ENCODE measurements at regions not wholly inside any gene's neighbourhood (a gene's known extent, or its start where the extent isn't known, plus 50 kb on each side); places are given as distances from the start of the nearest gene placed in this dataset.

DNA sequence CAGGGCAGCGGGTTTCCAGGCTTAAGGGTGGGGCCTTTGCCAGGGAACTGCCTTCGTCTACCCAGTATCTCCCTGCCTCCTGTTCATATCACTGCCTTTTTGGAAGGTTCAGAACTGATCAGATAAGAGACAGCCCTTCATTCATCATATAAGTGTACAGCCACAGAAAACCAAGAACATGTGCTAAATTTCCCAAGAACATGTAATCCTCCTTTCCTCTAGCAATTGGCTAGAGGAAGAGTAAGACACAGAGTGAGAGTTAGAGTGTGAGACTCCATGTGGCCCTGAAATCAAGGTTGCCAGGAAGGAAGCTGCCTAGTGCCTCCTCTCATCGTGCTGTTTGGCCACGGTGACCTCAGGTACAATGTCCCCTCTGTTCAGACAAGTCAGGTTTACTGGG lies 770.9 kb downstream of the TNS3 start:
- DNase-seq (ENCODE audit: low spot score) = no peak

DNA sequence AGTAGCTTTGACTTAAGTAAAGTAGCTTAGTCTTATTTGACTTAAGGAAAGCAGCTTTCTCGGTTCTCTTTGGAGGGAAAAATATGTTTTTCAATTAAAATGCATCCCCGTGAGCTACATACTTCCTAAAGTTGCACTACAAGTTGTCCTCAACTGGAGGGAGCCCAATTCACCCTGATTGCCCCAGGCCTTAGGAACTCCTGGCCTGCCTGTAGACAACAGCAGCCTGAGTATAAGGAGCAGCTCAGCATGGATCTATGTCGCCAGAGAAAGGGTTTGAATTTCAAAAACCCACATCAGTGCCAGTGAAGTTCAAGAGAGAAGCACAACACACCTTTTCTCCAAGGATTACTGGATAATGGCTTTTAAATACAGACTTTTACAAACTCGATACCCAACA lies 772.0 kb downstream of the TNS3 start:
- no peak for DNase-seq (ENCODE audit: low spot score)

- no peak for DNase-seq (ENCODE audit: low spot score)
Measured at GRCh38 chr7:46806856-46807255, 775.1 kb downstream of the TNS3 start.

- no peak for DNase-seq (ENCODE audit: low spot score)
Measured at GRCh38 chr7:46802479-46802878, 779.4 kb downstream of the TNS3 start.

- DNase-seq (ENCODE audit: low spot score) = peak; percentile 22
Measured at GRCh38 chr7:46791188-46791587, 790.7 kb downstream of the TNS3 start.

DNA sequence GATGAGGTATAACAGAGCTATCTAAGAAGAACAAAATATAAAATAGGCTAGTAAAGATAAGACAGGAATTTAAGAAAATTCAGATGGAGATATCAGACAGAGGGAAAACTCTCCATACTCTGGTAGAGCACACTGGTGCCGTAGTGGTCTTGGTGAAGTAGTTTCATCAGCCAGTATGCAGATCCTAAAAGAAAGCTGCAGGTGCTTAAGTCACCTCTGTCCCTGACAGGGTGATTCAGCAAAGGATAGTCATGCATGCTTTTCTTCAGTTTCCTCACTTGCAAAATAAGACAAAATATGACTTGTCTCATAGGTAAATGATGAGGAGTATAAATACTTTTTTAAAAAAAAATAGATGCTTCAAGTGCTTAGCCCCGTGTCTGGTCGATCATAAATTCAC lies 794.9 kb downstream of the TNS3 start:
- no peak for DNase-seq (ENCODE audit: low spot score)

DNA sequence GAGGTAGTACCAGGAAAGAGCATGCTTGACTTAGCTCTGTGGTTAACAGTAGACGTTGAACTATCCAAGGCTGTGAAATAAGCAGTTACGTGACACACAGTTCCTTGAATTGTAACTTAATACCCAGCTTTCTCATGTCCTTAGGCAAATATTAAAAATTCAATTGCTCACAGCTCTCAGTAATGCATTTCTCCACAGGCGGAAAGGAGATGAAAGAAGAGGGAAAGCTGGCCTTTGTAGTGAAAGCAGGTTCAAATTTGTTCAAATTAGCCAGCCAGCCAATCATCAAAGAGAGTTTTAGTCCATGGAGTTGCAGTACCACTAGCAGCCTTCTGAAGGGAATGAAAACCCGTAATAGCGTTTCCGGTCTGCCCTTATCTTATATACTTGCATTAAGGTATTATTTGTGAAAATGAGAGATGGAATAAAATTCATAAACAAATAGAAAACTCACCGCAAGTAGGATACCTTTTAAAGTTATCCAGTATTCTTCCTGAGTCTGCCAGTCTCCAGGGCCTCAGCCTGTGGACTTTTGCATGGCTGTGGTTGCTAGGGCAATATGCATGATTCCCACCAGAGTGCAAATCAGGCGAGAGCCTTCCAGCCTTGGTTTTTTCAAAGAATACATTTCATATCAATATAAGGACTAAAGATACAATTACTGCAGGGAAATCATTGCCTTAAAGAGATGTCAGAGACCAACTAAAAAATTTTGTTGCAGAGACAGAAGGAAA lies 795.5 kb downstream of the TNS3 start:
- DNase-seq (ENCODE audit: low spot score) = peak; percentile 46

DNA sequence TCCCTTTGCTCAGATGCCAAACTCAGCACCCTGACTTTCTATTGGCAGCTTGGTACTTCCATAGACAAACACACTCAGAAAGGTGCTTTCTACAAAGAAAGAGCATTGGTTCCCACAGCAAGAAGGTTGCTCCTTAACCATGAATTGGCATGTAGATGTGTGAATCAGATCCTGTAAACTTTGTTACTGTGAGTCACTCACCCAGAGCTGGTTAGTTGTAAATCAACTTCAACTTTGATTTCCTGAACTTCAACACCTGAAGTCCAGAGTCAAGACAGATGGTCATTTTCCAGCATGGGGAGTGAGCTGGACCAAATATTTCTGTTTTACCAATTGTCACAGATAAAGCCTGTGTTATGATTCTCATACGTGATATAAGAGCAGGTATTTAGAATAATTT lies 797.2 kb downstream of the TNS3 start:
- no peak for DNase-seq (ENCODE audit: low spot score)

GRCh38 chr7:46781901-46782439 lies 799.9 kb downstream of the TNS3 start:
- no peak for DNase-seq (ENCODE audit: low spot score)

DNA sequence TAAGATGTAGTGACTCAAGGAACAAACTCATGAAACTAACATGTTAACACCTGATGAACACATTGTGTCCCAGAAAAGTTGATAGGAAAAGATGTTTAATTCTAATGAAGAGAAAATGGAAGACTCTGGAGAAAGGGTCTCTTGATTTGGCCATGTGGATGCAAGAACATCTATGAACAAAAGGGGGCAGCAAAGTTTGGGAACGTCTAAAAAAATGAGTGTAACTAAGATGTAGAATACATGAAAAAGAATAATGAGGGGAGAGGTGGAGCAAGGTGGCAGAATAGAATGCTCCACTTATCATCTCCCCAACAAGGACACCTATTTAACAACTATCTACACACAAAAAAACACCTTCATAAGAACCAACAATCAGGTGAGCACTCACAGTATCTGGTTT lies 805.1 kb downstream of the TNS3 start:
- no peak for DNase-seq (ENCODE audit: low spot score)

GRCh38 chr7:46775776-46776175 lies 806.1 kb downstream of the TNS3 start:
- DNase-seq (ENCODE audit: low spot score) = no peak

DNA sequence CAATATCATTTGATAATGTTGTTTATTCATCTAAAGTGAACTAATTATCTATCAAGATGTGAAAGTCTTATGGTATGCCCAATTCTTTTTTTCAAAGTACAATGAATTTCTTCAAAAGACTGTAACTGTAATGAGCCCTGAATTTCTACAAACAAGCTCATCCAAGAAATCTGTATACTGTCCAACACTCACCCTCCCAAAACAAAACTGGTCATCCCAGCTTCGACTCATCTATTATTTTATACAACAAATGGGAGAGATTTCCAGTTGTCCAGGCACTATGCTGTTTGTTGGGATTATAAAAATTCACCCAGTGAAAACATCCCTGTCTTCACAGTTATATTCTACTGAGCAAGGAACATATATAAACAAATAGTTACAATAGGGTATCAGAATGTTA lies 806.9 kb downstream of the TNS3 start:
- no peak for DNase-seq (ENCODE audit: low spot score)

DNA sequence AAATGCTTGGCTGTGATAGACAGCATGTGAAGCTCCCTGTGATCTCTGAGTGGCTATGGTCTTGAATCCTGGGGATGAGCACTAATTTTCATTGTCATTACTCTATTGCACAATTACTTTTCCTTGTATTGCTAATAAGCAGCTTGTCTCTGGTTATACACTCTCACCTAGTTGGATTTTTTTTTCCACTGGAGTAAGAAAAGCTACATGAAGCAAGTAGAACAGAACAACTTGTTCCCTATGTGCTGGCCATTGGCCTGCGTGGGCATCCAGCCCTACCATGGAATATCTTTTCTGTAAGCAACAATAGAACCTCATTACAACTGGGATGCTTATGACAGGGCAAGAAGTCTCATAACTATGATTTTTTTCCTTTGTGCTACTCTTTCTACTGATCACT lies 807.4 kb downstream of the TNS3 start:
- no peak for DNase-seq (ENCODE audit: low spot score)

GRCh38 chr7:46772776-46773175 lies 809.1 kb downstream of the TNS3 start:
- DNase-seq (ENCODE audit: low spot score) = no peak

- DNase-seq (ENCODE audit: low spot score) = no peak
Measured at GRCh38 chr7:46767071-46767470, 814.8 kb downstream of the TNS3 start.

GRCh38 chr7:46764100-46764936 lies 817.6 kb downstream of the TNS3 start:
- peak; percentile 33 for DNase-seq (ENCODE audit: low spot score)

GRCh38 chr7:46763344-46763743 lies 818.6 kb downstream of the TNS3 start:
- DNase-seq (ENCODE audit: low spot score) = no peak

DNA sequence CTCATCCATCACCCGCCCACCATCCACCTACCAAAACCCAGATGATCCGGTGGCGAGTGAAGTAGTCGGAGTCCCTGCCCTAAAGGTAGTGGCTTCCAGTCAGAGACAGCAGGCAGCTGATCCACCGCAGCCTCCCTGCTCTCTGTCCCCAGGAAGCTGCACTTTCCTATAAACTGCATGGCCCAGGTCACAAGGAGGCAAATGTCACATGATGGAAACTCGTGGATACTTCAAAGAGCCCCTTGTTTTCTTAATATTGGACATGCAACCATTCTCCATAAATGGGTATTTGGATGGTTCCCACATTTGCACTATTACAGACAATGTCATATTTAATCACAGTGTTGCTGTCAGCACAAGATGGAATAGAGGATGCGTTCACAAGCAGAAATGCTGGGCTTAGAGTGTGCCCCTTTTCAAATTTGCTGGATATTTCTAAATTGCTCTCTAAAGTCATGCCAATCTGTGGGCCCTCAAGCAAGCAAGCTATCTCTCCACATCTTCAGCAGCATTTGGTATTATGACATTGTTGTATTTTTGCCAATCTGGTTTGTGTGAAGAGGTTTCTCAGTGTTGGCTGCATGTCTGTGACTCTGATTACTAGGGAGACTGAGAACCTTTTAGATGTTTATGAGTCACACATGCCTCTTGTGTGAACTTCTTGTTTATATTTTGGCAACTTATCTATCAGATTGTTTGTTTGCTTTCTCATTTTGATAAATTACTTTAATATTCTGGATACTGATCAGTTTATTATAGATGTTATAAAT lies 822.0 kb downstream of the TNS3 start:
- no peak for DNase-seq (ENCODE audit: low spot score)

- DNase-seq (ENCODE audit: low spot score) = no peak
Measured at GRCh38 chr7:46756996-46757395, 824.9 kb downstream of the TNS3 start.

GRCh38 chr7:46756256-46756655 lies 825.7 kb downstream of the TNS3 start:
- no peak for DNase-seq (ENCODE audit: low spot score)

- DNase-seq (ENCODE audit: low spot score) = no peak
Measured at GRCh38 chr7:46755120-46756034, 826.5 kb downstream of the TNS3 start.
